ENCODE measurements at regions not wholly inside any gene's neighbourhood (a gene's known extent, or its start where the extent isn't known, plus 50 kb on each side); places are given as distances from the start of the nearest gene placed in this dataset.
"Not testable (repeated sequence)": the region's sequence is repeated elsewhere in the genome, so short reads cannot be mapped to it uniquely, and the experiment has no call there.

- H3K4me1 Mint-ChIP-seq; DNase-seq; H3K36me3 Mint-ChIP-seq (ENCODE audit: low read depth); H3K27ac ChIP-seq (ENCODE audit: low read depth, low read length); H3K27ac Mint-ChIP-seq; H3K9me3 ChIP-seq (ENCODE audit: control insufficient read depth, low read length); H3K27me3 ChIP-seq (ENCODE audit: control insufficient read depth, insufficient read depth, low read length, poor library complexity, severe bottlenecking); H3K9me3 Mint-ChIP-seq; H3K4me1 ChIP-seq (ENCODE audit: control insufficient read depth, insufficient read depth, low read length); H3K27me3 Mint-ChIP-seq (ENCODE audit: insufficient read depth); H3K4me3 Mint-ChIP-seq; H3K4me3 ChIP-seq (ENCODE audit: low read length); H3K9ac ChIP-seq (ENCODE audit: extremely low read depth, low read length, poor library complexity, severe bottlenecking); H3K36me3 ChIP-seq (ENCODE audit: control insufficient read depth, insufficient read depth, low read length): not testable (repeated sequence)
- 87 to 89% methylated on average over 8 to 23 of the region's 23 CpGs for WGBS, 2 experiments (ENCODE audit: insufficient coverage in 1 of 2, insufficient read length in 1 of 2)
Measured at GRCh38 chr4:3596957-3597733, 64.9 kb upstream of the LRPAP1 start.

GRCh38 chr4:3595627-3596291, 63.5 kb upstream of the LRPAP1 start:
- not testable (repeated sequence) for H3K27me3 ChIP-seq (ENCODE audit: control insufficient read depth, insufficient read depth, low read length, poor library complexity, severe bottlenecking); H3K4me3 Mint-ChIP-seq; H3K4me1 ChIP-seq (ENCODE audit: control insufficient read depth, insufficient read depth, low read length); H3K4me1 Mint-ChIP-seq; H3K4me3 ChIP-seq (ENCODE audit: low read length); H3K27me3 Mint-ChIP-seq (ENCODE audit: insufficient read depth); H3K27ac Mint-ChIP-seq; H3K9ac ChIP-seq (ENCODE audit: extremely low read depth, low read length, poor library complexity, severe bottlenecking); H3K36me3 Mint-ChIP-seq (ENCODE audit: low read depth); H3K9me3 ChIP-seq (ENCODE audit: control insufficient read depth, low read length); H3K9me3 Mint-ChIP-seq; H3K36me3 ChIP-seq (ENCODE audit: control insufficient read depth, insufficient read depth, low read length); H3K27ac ChIP-seq (ENCODE audit: low read depth, low read length)
- DNase-seq: peak; percentile 39
- 91 to 96% methylated on average over 10 to 24 of the region's 27 CpGs for WGBS, 2 experiments (ENCODE audit: insufficient coverage in 1 of 2, insufficient read length in 1 of 2)

- H3K27me3 ChIP-seq (ENCODE audit: control insufficient read depth, insufficient read depth, low read length, poor library complexity, severe bottlenecking); H3K27ac ChIP-seq (ENCODE audit: low read depth, low read length); H3K9me3 ChIP-seq (ENCODE audit: control insufficient read depth, low read length); H3K27me3 Mint-ChIP-seq (ENCODE audit: insufficient read depth); H3K4me1 ChIP-seq (ENCODE audit: control insufficient read depth, insufficient read depth, low read length); H3K36me3 Mint-ChIP-seq (ENCODE audit: low read depth); DNase-seq; H3K9me3 Mint-ChIP-seq; H3K36me3 ChIP-seq (ENCODE audit: control insufficient read depth, insufficient read depth, low read length); H3K4me3 Mint-ChIP-seq; H3K4me3 ChIP-seq (ENCODE audit: low read length); H3K27ac Mint-ChIP-seq; H3K9ac ChIP-seq (ENCODE audit: extremely low read depth, low read length, poor library complexity, severe bottlenecking); H3K4me1 Mint-ChIP-seq: not testable (repeated sequence)
- WGBS, 2 experiments (ENCODE audit: insufficient coverage in 1 of 2, insufficient read length in 1 of 2): 71 to 88% methylated on average over 1 to 9 of the region's 9 CpGs
Measured at GRCh38 chr4:3594751-3595150, 62.5 kb upstream of the LRPAP1 start.

GRCh38 chr4:3589946-3590924, 58.0 kb upstream of the LRPAP1 start:
- not testable (repeated sequence) for H3K9me3 ChIP-seq (ENCODE audit: control insufficient read depth, low read length); H3K4me3 ChIP-seq (ENCODE audit: low read length); H3K4me1 Mint-ChIP-seq; H3K4me1 ChIP-seq (ENCODE audit: control insufficient read depth, insufficient read depth, low read length); H3K27me3 ChIP-seq (ENCODE audit: control insufficient read depth, insufficient read depth, low read length, poor library complexity, severe bottlenecking); H3K27ac Mint-ChIP-seq; H3K4me3 Mint-ChIP-seq; H3K27me3 Mint-ChIP-seq (ENCODE audit: insufficient read depth); H3K36me3 Mint-ChIP-seq (ENCODE audit: low read depth); H3K9ac ChIP-seq (ENCODE audit: extremely low read depth, low read length, poor library complexity, severe bottlenecking); H3K9me3 Mint-ChIP-seq; H3K36me3 ChIP-seq (ENCODE audit: control insufficient read depth, insufficient read depth, low read length); H3K27ac ChIP-seq (ENCODE audit: low read depth, low read length)
- DNase-seq: peak; percentile 22
- WGBS, 2 experiments (ENCODE audit: insufficient coverage in 1 of 2, insufficient read length in 1 of 2): 81 to 87% methylated on average over 13 to 17 of the region's 21 CpGs

GRCh38 chr4:3589379-3589778, 57.2 kb upstream of the LRPAP1 start:
- H3K36me3 ChIP-seq (ENCODE audit: control insufficient read depth, insufficient read depth, low read length); H3K4me1 Mint-ChIP-seq; DNase-seq; H3K9ac ChIP-seq (ENCODE audit: extremely low read depth, low read length, poor library complexity, severe bottlenecking); H3K27ac Mint-ChIP-seq; H3K27me3 Mint-ChIP-seq (ENCODE audit: insufficient read depth); H3K27me3 ChIP-seq (ENCODE audit: control insufficient read depth, insufficient read depth, low read length, poor library complexity, severe bottlenecking); H3K9me3 ChIP-seq (ENCODE audit: control insufficient read depth, low read length); H3K4me3 ChIP-seq (ENCODE audit: low read length); H3K36me3 Mint-ChIP-seq (ENCODE audit: low read depth); H3K4me3 Mint-ChIP-seq; H3K9me3 Mint-ChIP-seq; H3K4me1 ChIP-seq (ENCODE audit: control insufficient read depth, insufficient read depth, low read length); H3K27ac ChIP-seq (ENCODE audit: low read depth, low read length): not testable (repeated sequence)
- WGBS, 2 experiments (ENCODE audit: insufficient coverage in 1 of 2, insufficient read length in 1 of 2): 94% methylated on average over 10 of the region's 11 CpGs; no CpG with 5 or more reads in 1 of the 2 experiments

GRCh38 chr4:3588517-3589194, 56.4 kb upstream of the LRPAP1 start:
- not testable (repeated sequence) for DNase-seq; H3K27me3 ChIP-seq (ENCODE audit: control insufficient read depth, insufficient read depth, low read length, poor library complexity, severe bottlenecking); H3K4me1 ChIP-seq (ENCODE audit: control insufficient read depth, insufficient read depth, low read length); H3K4me1 Mint-ChIP-seq; H3K36me3 ChIP-seq (ENCODE audit: control insufficient read depth, insufficient read depth, low read length); H3K4me3 ChIP-seq (ENCODE audit: low read length); H3K9me3 Mint-ChIP-seq; H3K4me3 Mint-ChIP-seq; H3K27ac Mint-ChIP-seq; H3K9ac ChIP-seq (ENCODE audit: extremely low read depth, low read length, poor library complexity, severe bottlenecking); H3K27ac ChIP-seq (ENCODE audit: low read depth, low read length); H3K27me3 Mint-ChIP-seq (ENCODE audit: insufficient read depth); H3K36me3 Mint-ChIP-seq (ENCODE audit: low read depth); H3K9me3 ChIP-seq (ENCODE audit: control insufficient read depth, low read length)
- WGBS, 2 experiments (ENCODE audit: insufficient coverage in 1 of 2, insufficient read length in 1 of 2): 82 to 89% methylated on average over 3 to 9 of the region's 10 CpGs

Data from endodermal cell (in vitro differentiated cells).